IMR-90 (cell line): ENCODE measurements at regions not wholly inside any gene's neighbourhood (a gene's known extent, or its start where the extent isn't known, plus 50 kb on each side); places are given as distances from the start of the nearest gene placed in this dataset.

Source experiments
- ATAC-seq: fragments of 200-7000 bp; cut with Tn5 transposase; 2 replicates; pipeline ENCODE4 v1.9.1; 2020; ENCODE audit warnings: low read depth, mild to moderate bottlenecking, moderate library complexity
- BruUV-seq: library from RNA; stranded (reverse); fragments of 400-500 nt; replicated peaks from 2 replicates; lab custom pipeline; 2021; lab: Mats Ljungman, UMichigan
- CTCF ChIA-PET: fragments of 300-600 bp; formaldehyde crosslinking; extraction: SDS; loops from one replicate; lab custom pipeline; 2021; ENCODE audit warnings: antibody characterized with exemption; lab: Yijun Ruan, JAX
- POLR2A ChIA-PET: fragments of 300-600 bp; sonication (Branson Sonifier 250); formaldehyde crosslinking; loops from one replicate; lab custom pipeline; 2022; ENCODE audit warnings: antibody characterized with exemption; ENCODE audit not compliant: unreplicated experiment; lab: Charles Lee
- DNase-seq: peaks from one replicate; pipeline ENCODE4 v3.0.0; 2013
- H2AFZ ChIP-seq: replicated peaks from 2 replicates; pipeline ENCODE3; 2013; ENCODE audit warnings: low read length, mild to moderate bottlenecking; ENCODE audit not compliant: poor library complexity
- H2AK5ac ChIP-seq: 2 replicates; pipeline ENCODE4 v1.6.1; 2013; ENCODE audit warnings: low read depth, low read length, inconsistent platforms
- H2AK9ac ChIP-seq: replicated peaks from 2 replicates; pipeline ENCODE3; 2013; ENCODE audit warnings: mild to moderate bottlenecking, low read depth, low read length, moderate library complexity; ENCODE audit not compliant: poor library complexity
- H2BK120ac ChIP-seq: 2 replicates; pipeline ENCODE4 v1.6.1; 2013; ENCODE audit warnings: low read depth, low read length, inconsistent platforms
- H2BK15ac ChIP-seq: 3 replicates; pipeline ENCODE4 v1.6.1; 2013; ENCODE audit warnings: low read depth, low read length, inconsistent platforms
- H2BK20ac ChIP-seq: 2 replicates; pipeline ENCODE4 v1.6.1; 2013; ENCODE audit warnings: low read depth, mild to moderate bottlenecking, inconsistent platforms, low read length, moderate library complexity
- H2BK5ac ChIP-seq: 2 replicates; pipeline ENCODE4 v1.6.1; 2013; ENCODE audit warnings: mild to moderate bottlenecking, low read depth, low read length, inconsistent platforms; ENCODE audit not compliant: poor library complexity, severe bottlenecking
- H3K14ac ChIP-seq: replicated peaks from 2 replicates; pipeline ENCODE4 v1.6.1; 2013; ENCODE audit warnings: low read depth, low read length, inconsistent platforms
- H3K18ac ChIP-seq: 2 replicates; pipeline ENCODE4 v1.6.1; 2013; ENCODE audit warnings: low read depth, low read length, control low read depth
- H3K23ac ChIP-seq: 2 replicates; pipeline ENCODE4 v1.6.1; 2013; ENCODE audit warnings: low read depth, low read length, inconsistent platforms
- H3K27ac ChIP-seq: 2 replicates; pipeline ENCODE4 v1.5.1; 2013; ENCODE audit warnings: mild to moderate bottlenecking, control low read depth, low read length; ENCODE audit not compliant: insufficient read depth
- H3K27me3 ChIP-seq: 2 replicates; pipeline ENCODE4 v1.6.1; 2013; ENCODE audit warnings: low read length; ENCODE audit not compliant: control insufficient read depth, insufficient read depth
- H3K36me3 ChIP-seq: 2 replicates; pipeline ENCODE4 v1.6.1; 2013; ENCODE audit warnings: low read length, mixed read lengths; ENCODE audit not compliant: control insufficient read depth, insufficient read depth
- H3K4ac ChIP-seq: 2 replicates; pipeline ENCODE4 v1.6.1; 2013; ENCODE audit warnings: low read depth, low read length, inconsistent platforms
- H3K4me1 ChIP-seq: 2 replicates; pipeline ENCODE4 v1.6.1; 2013; ENCODE audit warnings: low read length, mixed read lengths; ENCODE audit not compliant: control insufficient read depth, insufficient read depth
- H3K4me2 ChIP-seq: 2 replicates; pipeline ENCODE4 v1.6.1; 2013; ENCODE audit warnings: low read depth, mild to moderate bottlenecking, control low read depth, low read length, moderate library complexity
- H3K4me3 ChIP-seq: 2 replicates; pipeline ENCODE4 v1.5.1; 2013; ENCODE audit warnings: low read depth, mild to moderate bottlenecking, control low read depth, low read length, moderate library complexity; ENCODE audit not compliant: insufficient read depth
- H3K56ac ChIP-seq: 2 replicates; pipeline ENCODE4 v1.6.1; 2013; ENCODE audit warnings: low read length, inconsistent platforms; ENCODE audit not compliant: insufficient read depth; ENCODE audit errors: extremely low read depth
- H3K79me1 ChIP-seq, 2 experiments: 2 replicates each; pipeline ENCODE4 v1.6.1; 2013; ENCODE audit warnings: low read length in 2 of 2, inconsistent platforms in 1 of 2, low read depth in 1 of 2
- H3K9ac ChIP-seq: 2 replicates; pipeline ENCODE4 v1.6.1; 2013; ENCODE audit warnings: low read depth, low read length, control low read depth
- H3K9me1 ChIP-seq: 2 replicates; pipeline ENCODE4 v1.6.1; 2013; ENCODE audit warnings: low read length, inconsistent platforms; ENCODE audit not compliant: insufficient read depth
- H3K9me3 ChIP-seq: 2 replicates; pipeline ENCODE4 v1.6.1; 2013; ENCODE audit warnings: low read length; ENCODE audit not compliant: control insufficient read depth, insufficient read depth
- H4K20me1 ChIP-seq: 2 replicates; pipeline ENCODE4 v1.6.1; 2013; ENCODE audit warnings: low read length, inconsistent platforms; ENCODE audit not compliant: insufficient read depth
- H4K5ac ChIP-seq: 2 replicates; pipeline ENCODE4 v1.6.1; 2013; ENCODE audit warnings: mild to moderate bottlenecking, low read depth, low read length, control low read depth
- H4K8ac ChIP-seq, 2 experiments: 2 replicates each; pipeline ENCODE4 v1.6.1; 2013; ENCODE audit warnings: low read depth in 2 of 2, low read length in 2 of 2, control low read depth in 1 of 2, inconsistent platforms in 1 of 2
- H4K91ac ChIP-seq: 2 replicates; pipeline ENCODE4 v1.6.1; 2013; ENCODE audit warnings: low read depth, low read length, inconsistent platforms; ENCODE audit not compliant: insufficient read depth
- BHLHE40 ChIP-seq: fragments of 150-350 bp; IDR thresholded peaks from 2 replicates; pipeline ENCODE4 v1.6.1; 2016; ENCODE audit warnings: mild to moderate bottlenecking, low read depth, low read length
- CEBPB ChIP-seq: IDR thresholded peaks from 2 replicates; pipeline ENCODE4 v1.6.1; 2012; ENCODE audit warnings: low read depth, low read length, improper control_type of control experiment
- CTCF ChIP-seq: conservative IDR thresholded peaks from 2 replicates; pipeline ENCODE4 v1.5.1; 2012; ENCODE audit warnings: mild to moderate bottlenecking, low read depth, low read length, improper control_type of control experiment
- ELK1 ChIP-seq: fragments of 150-350 bp; IDR thresholded peaks from 2 replicates; pipeline ENCODE4 v1.6.1; 2016; ENCODE audit warnings: low read depth, mild to moderate bottlenecking, low read length, moderate library complexity, borderline replicate concordance
- FOS ChIP-seq: fragments of 150-350 bp; IDR thresholded peaks from 2 replicates; pipeline ENCODE4 v1.6.1; 2016; ENCODE audit warnings: low read depth, low read length
- MXI1 ChIP-seq: IDR thresholded peaks from 2 replicates; pipeline ENCODE4 v1.6.1; 2012; ENCODE audit warnings: low read depth, mild to moderate bottlenecking, low read length, moderate library complexity, borderline replicate concordance
- NFE2L2 ChIP-seq: fragments of 150-350 bp; IDR thresholded peaks from 2 replicates; pipeline ENCODE4 v1.6.1; 2016; ENCODE audit warnings: low read depth, mild to moderate bottlenecking, low read length
- POLR2A ChIP-seq: IDR thresholded peaks from 2 replicates; pipeline ENCODE4 v1.6.1; 2012; ENCODE audit warnings: mild to moderate bottlenecking, low read depth, low read length
- RAD21 ChIP-seq: IDR thresholded peaks from 2 replicates; pipeline ENCODE4 v1.6.1; 2012; ENCODE audit warnings: low read length, improper control_type of control experiment
- SMC3 ChIP-seq: fragments of 150-350 bp; IDR thresholded peaks from 2 replicates; pipeline ENCODE4 v1.6.1; 2016; ENCODE audit warnings: low read depth, mild to moderate bottlenecking, antibody characterized with exemption, low read length, moderate library complexity
- USF2 ChIP-seq: fragments of 150-350 bp; IDR thresholded peaks from 2 replicates; pipeline ENCODE4 v1.6.1; 2017; ENCODE audit warnings: mild to moderate bottlenecking, antibody characterized with exemption, low read length, low read depth
- WGBS, 2 experiments: methylation state at CpG; one replicate each; pipeline versions ENCODE4 v1.1.5 to v1.1.7; 2013; ENCODE audit warnings: missing lambda C conversion rate in 2 of 2; ENCODE audit not compliant: insufficient read length in 1 of 2; ENCODE audit errors: extremely low coverage in 2 of 2; 5-methylcytosine and 5-hydroxymethylcytosine counted together
- dilution Hi-C: fragments of 300-500 bp; cut with HindIII; formaldehyde crosslinking; loops from one replicate; pipeline ENCODE4 v1.14.3; 2018; ENCODE audit warnings: low sequenced_read_pairs; ENCODE audit not compliant: unreplicated experiment
- in situ Hi-C: fragments of 300-500 bp; cut with MboI; formaldehyde crosslinking; loops from 3 replicates; pipeline ENCODE4 v1.14.3; 2019; ENCODE audit warnings: low sequenced_read_pairs, inconsistent platforms, mixed read lengths
- intact Hi-C: fragments of 100-400 bp; cut with micrococcal nuclease; formaldehyde crosslinking; loops from 2 replicates; pipeline ENCODE4 v1.10.0; 2022

- TF ChIP-seq USF2 = no peak
Observed at GRCh38 chr3:10757021-10757820, 58.8 kb upstream of the SLC6A11 start (continued).

GRCh38 chr3:10757821-10758130 lies 58.3 kb upstream of the SLC6A11 start:
- no peak overlapping the region for H3K4ac ChIP-seq
- H2AK9ac ChIP-seq = no peak overlapping the region
- no peaks in the 10 kb centered on the region for H3K79me1 ChIP-seq
- no peak overlapping the region for H3K9ac ChIP-seq
- H2AFZ ChIP-seq = no peak overlapping the region
- no peaks in the 10 kb centered on the region for H3K4me1 ChIP-seq
- H3K14ac ChIP-seq = no peak overlapping the region
- CTCF ChIA-PET = interaction anchor here (1.3 to 2.5 kb wide), 2 partner anchors 8 to 302 kb away, joined by 4 to 13 read pairs; no protein-coding TSS in a partner anchor
- no peak overlapping the region for H3K4me3 ChIP-seq
- no peaks in the 10 kb centered on the region for H4K20me1 ChIP-seq
- no TSS peak for BruUV-seq
- no peak overlapping the region for H2AK5ac ChIP-seq
- WGBS, 2 experiments = no CpG with 5 or more reads among the region's 1 CpG
- dilution Hi-C loops = no loop called here
- no peaks in the 10 kb centered on the region for H3K9me3 ChIP-seq
- H2BK120ac ChIP-seq = no peak overlapping the region
- intact Hi-C loops = loop anchor here (1.0 to 5.0 kb wide), 5 partner anchors 26 to 577 kb away; no protein-coding TSS in a partner anchor
- no peak overlapping the region for H3K4me2 ChIP-seq
- H3K27me3 ChIP-seq = peaks cover 3% of the 10 kb centered on the region; the same call in 1 of the 2 replicates
- ATAC-seq = no peak
- H3K18ac ChIP-seq = no peak overlapping the region
- H3K23ac ChIP-seq = no peak overlapping the region
- no peak overlapping the region for H4K91ac ChIP-seq
- DNase-seq = no peak
- H2BK20ac ChIP-seq = no peak overlapping the region
- no peaks in the 10 kb centered on the region for H3K9me1 ChIP-seq
- no peak overlapping the region for H4K5ac ChIP-seq
- no peak overlapping the region for H2BK15ac ChIP-seq
- in situ Hi-C loops = loop anchor here (5.0 to 25.0 kb wide), 3 partner anchors 305 to 905 kb away; no protein-coding TSS in a partner anchor
- H3K27ac ChIP-seq = no peak overlapping the region
- H4K8ac ChIP-seq = no peak overlapping the region
- H2BK5ac ChIP-seq = no peak overlapping the region
- H3K56ac ChIP-seq = no peak overlapping the region
- H3K36me3 ChIP-seq = no peaks in the 10 kb centered on the region
- POLR2A ChIA-PET = no interaction called here
- no peak for TF ChIP-seq POLR2A
- TF ChIP-seq SMC3 = no peak
- no peak for TF ChIP-seq MXI1
- no peak for TF ChIP-seq FOS
- TF ChIP-seq BHLHE40 = no peak
- TF ChIP-seq USF2 = no peak
- TF ChIP-seq CEBPB = no peak
- TF ChIP-seq NFE2L2 = no peak
- TF ChIP-seq RAD21 = no peak
- TF ChIP-seq ELK1 = no peak
- TF ChIP-seq CTCF = no peak
